A673 (cell line): ENCODE measurements at regions not wholly inside any gene's neighbourhood (a gene's known extent, or its start where the extent isn't known, plus 50 kb on each side); places are given as distances from the start of the nearest gene placed in this dataset.

Source experiments
- CTCF ChIP-seq: fragments of 300-800, 200-600 bp; sonication (generic); conservative IDR thresholded peaks from 2 replicates; pipeline ENCODE4 v1.5.1; 2017; ENCODE audit warnings: low read depth, mild to moderate bottlenecking, antibody characterized with exemption, low read length, moderate library complexity, mixed read lengths
- EZH2 ChIP-seq: fragments of 200-600 bp; sonication (generic); IDR thresholded peaks from 2 replicates; pipeline ENCODE4 v1.6.1; 2017; ENCODE audit warnings: borderline replicate concordance, low read depth, mild to moderate bottlenecking, mixed read lengths, antibody characterized with exemption, low read length; ENCODE audit not compliant: poor library complexity, severe bottlenecking

DNA sequence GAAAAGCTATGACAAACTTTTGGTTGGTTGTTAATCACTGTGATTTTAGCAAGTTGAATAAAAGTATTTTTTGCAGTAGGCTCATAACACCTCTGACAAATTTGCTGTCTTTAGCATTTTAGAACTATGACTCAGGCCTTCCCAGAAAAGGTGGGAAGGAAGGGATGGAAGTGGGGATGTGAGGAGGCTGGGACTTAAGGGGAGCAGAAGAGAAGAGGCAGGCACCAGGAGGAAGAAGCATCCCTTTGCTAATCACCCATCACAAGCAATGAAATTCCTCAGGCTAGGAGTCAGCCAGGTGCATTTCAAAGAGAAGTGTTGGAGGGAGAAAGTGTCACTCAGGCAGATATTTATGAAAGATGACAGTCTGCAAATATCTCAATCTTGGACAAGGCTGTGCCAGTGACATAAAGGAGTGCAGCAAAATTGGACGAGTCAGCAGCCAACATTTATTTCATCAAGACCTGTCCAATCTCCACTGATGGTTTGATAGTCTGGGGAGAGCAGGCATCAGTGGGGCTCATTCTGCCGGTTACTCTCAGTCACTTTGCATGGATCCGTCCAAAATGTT, 337.3 kb upstream of the ARRDC4 start:
- no peak for TF ChIP-seq CTCF
- TF ChIP-seq EZH2 = no peak
